NCI-H128 (cell line): ENCODE measurements at regions not wholly inside any gene's neighbourhood (a gene's known extent, or its start where the extent isn't known, plus 50 kb on each side); places are given as distances from the start of the nearest gene placed in this dataset.
"Not testable (repeated sequence)": the region's sequence is repeated elsewhere in the genome, so short reads cannot be mapped to it uniquely, and the experiment has no call there.

ENCODE experiments used
- DNase-seq: peaks from one replicate; lab custom pipeline; 2025; ENCODE audit not compliant: unreplicated experiment; lab: John Stamatoyannopoulos, UW

GRCh38 chr7:130845581-130846085 lies 111.6 kb upstream of the KLF14 start:
- DNase-seq = no peak

DNA sequence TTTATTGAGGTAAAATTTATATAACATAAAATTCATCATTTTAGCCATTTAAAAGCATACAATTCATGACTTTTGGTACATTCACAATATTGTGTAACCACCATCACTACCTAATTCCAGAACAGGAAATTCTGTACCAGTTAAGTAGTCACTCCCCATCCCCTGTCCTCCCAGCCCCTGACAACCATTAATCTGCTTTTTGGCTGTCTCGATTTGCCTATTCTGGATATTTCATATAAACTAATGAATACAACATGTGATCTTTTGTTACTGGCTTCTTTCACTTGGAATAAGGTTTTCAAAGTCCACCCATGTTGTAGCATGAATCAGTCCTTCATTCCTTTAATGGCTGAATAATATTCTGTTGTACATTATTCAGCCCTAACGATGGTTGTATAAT lies 115.6 kb upstream of the KLF14 start:
- DNase-seq = no peak

DNA sequence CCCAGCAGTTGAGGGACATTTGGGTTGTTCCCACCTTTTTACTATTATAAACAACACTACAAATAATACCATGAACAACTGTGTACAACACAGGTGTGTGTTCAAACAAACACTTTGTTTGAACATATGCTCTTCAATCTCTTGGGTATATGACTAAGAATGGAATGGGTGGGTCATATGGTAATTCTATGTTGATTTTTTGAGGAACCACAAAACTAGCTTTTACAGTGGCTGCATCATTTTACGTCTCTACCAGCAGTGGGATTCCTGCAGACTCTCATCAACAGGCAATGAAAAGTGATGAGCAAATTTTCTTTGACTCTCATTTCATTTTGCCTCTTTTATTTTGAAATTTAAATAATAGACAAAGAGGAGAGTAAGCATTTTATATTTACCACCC lies 116.9 kb upstream of the KLF14 start:
- DNase-seq = no peak

GRCh38 chr7:130852867-130853266 lies 118.9 kb upstream of the KLF14 start:
- no peak for DNase-seq

GRCh38 chr7:130853503-130854279 lies 119.7 kb upstream of the KLF14 start:
- no peak for DNase-seq

GRCh38 chr7:130854481-130854880 lies 120.5 kb upstream of the KLF14 start:
- no peak for DNase-seq

DNA sequence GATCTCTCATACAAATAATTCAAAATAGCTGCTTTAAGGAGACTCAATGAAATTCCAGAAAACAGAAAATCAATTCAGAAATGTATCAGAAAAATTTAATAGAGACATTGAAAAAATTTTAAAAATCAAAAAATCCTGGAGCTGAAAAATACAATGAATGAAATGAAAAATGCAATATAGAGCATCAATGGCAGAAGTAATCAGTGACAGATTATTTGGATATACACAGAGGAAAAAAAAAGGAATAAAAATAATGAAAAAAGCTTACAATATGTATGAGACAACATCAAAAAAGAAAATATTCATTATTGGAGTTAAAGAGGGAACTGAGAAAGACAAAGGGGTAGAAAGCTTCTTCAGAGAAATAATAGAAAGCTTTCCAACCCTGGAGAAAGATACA lies 122.9 kb upstream of the KLF14 start:
- no peak for DNase-seq

DNA sequence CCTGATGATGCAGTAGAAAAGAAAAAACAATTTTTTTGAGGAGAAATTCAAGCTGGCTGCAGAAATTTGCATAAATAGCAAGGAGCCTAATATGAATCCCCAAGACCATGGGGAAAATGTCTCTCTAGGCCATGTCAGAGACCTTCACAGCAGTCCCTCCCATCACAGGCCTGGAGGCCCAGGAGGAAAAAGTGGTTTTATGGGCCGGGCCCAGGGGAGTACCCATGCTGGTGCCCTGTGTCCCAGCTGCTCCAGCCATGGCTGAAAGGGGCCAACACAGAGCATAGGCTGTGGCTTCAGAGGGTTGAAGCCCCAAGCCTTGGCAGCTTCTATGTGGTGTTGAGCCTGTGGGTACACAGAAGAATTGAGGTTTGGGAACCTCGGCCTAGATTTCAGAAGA lies 126.8 kb upstream of the KLF14 start:
- not testable (repeated sequence) for DNase-seq

DNA sequence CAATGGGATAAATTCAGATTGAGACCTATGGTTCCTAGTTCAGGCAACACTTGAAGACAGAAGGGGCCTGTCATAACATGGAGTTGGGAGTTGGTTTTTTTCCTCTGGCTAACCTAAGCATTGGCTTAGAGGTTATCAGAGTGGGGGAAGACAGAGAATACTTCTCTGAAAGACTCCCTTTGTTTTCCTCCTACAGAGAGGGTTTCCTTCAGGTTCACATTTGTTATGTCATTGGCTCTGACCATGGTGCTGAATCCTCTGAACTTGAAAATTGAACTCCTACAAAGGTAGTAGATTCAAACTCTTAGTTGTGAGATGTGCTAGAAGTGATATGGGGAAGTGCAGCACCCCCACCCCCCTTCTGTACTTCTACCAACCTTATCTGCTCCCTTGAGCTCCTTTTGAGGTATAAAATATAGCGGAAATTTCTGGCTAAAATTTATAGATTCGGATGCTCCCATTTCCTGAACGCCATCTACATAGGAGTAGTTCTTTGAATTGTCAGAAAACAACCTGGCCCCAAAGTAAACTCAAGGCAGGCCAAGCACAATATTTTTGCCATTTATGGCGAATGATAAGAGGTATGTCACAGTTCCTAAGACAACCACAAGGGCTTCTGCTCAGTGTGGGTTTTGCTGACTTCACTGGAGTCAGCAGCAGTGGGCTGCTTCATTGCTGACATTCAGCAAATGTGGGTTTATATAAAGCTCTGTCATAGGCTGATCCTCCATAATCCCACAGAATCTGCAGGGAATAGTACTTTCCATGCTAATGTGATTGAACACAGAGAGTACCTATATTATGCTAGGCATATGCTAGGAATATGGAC lies 131.6 kb upstream of the KLF14 start:
- no peak for DNase-seq

GRCh38 chr7:130867039-130867438 lies 133.0 kb upstream of the KLF14 start:
- DNase-seq = no peak

GRCh38 chr7:130867581-130868136 lies 133.7 kb upstream of the KLF14 start:
- DNase-seq = no peak

DNA sequence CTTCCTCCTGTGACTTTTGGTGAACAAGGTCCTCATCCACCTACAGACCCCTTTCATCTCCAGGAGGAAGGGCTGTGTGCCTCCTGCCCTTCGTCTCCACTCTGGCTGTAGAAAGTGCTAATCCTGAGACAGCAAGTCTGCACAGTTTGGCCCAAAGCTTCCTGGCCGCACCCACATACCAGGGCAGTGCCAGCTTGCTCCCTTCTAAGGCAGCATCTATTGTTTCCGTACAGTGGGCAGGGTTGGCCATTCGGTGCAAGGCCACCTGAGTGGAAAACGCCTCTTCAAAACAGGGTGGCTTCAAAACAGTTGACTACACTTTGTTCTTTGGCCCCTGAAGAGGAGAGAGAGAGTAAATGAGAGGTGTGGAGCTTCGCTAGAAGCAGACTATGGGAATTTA lies 134.1 kb upstream of the KLF14 start:
- no peak for DNase-seq

GRCh38 chr7:130869918-130870317 lies 135.9 kb upstream of the KLF14 start:
- DNase-seq = no peak

GRCh38 chr7:130872341-130872740 lies 138.3 kb upstream of the KLF14 start:
- no peak for DNase-seq

- DNase-seq = no peak
Observed at GRCh38 chr7:130872756-130873448, 138.9 kb upstream of the KLF14 start.

DNA sequence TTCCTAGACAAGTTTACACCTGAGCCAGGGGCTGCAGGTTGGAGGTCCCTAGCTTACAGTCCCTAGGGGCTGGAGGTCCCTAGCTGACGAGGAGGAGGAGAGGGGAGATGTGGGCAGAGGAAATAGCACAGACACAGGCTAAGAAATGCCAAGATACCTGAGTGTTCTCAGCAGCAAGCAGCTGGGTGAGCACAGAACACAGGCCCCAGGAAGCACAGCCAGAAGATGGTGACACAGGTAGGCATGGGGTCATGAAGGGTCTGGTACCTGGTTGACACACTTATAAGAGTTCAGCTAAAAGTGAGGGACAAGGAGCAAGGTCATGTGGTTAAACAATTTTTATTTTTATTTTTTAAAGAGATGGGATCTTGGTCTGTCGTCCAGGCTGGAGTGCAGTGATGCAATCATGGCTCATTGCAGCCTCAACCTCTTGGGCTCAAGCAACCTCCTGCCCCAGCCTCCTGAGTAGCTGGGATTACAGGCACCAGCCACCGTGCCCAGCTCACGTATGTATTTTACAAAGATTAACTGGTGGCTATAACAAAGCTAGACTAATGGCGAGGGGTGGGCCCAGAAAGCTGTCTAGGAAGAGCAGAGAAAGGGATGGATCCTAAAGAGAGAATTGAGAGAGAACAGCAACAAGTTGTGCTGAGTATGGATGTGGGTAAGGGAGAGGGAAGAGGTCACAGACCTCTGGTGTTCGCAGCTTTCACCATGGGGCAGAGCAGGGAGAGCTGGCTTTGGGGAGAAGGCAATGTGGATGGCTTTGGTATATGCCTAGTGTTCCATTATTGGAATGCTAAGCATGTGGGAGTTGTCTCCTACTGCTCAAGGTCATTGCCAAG lies 140.3 kb upstream of the KLF14 start:
- DNase-seq = no peak

- DNase-seq = no peak
Observed at GRCh38 chr7:130875265-130875741, 141.3 kb upstream of the KLF14 start.

- no peak for DNase-seq
Observed at GRCh38 chr7:130875901-130876300, 141.9 kb upstream of the KLF14 start.

- DNase-seq = no peak
Observed at GRCh38 chr7:130877236-130877990, 143.4 kb upstream of the KLF14 start.

GRCh38 chr7:130877991-130878305 lies 143.9 kb upstream of the KLF14 start:
- no peak for DNase-seq
